K562 (cell line): ENCODE measurements at regions not wholly inside any gene's neighbourhood (a gene's known extent, or its start where the extent isn't known, plus 50 kb on each side); places are given as distances from the start of the nearest gene placed in this dataset.

ENCODE experiments used
- ATAC-seq: fragments of 200-7000 bp; cut with Tn5 transposase; 3 replicates; pipeline ENCODE4 v1.9.1; 2020; ENCODE audit warnings: moderate library complexity
- BruUV-seq: library from RNA; stranded (reverse); fragments of 400-500 nt; replicated peaks from 2 replicates; lab custom pipeline; 2021; lab: Mats Ljungman, UMichigan
- CTCF ChIA-PET: fragments of 300-600 bp; formaldehyde crosslinking; extraction: SDS; loops from one replicate; lab custom pipeline; 2021; ENCODE audit warnings: low intra/inter-chr PET ratio; lab: Yijun Ruan, JAX
- POLR2A ChIA-PET: fragments of 300-600, 350-650 bp; sonication (Branson Sonifier 250); formaldehyde crosslinking; extraction: SDS; loops from one replicate; lab custom pipeline; 2021; ENCODE audit warnings: antibody characterized with exemption, inconsistent platforms; lab: Yijun Ruan, JAX
- DNase-seq, 4 experiments: peaks; one replicate each; pipeline versions ENCODE4 v3.0.0 to v3.0.0-alpha.2; 2011 to 2018; ENCODE audit warnings: low spot score in 3 of 4, mixed read lengths in 3 of 4; ENCODE audit errors: extremely low read depth in 1 of 4
- FAIRE-seq: peaks from 2 replicates; lab custom pipeline; 2011; peaks lifted over from hg19 to GRCh38; lab: Jason Lieb, UNC
- H2AFZ ChIP-seq: 2 replicates; pipeline ENCODE4 v1.6.0; 2011; ENCODE audit warnings: low read depth, low read length, control low read depth, inconsistent platforms
- H3K27ac ChIP-seq: fragments of 200-600 bp; 3 replicates; pipeline ENCODE4 v1.8.0; 2011; ENCODE audit warnings: low read depth, mild to moderate bottlenecking, control low read depth, inconsistent platforms, low read length, moderate library complexity, mixed read lengths; ENCODE audit errors: extremely low read depth
- H3K27me3 ChIP-seq, 2 experiments: fragments of 300-600 bp in 1 of 2; 2 replicates in 1 of 2; 3 replicates in 1 of 2; pipeline versions ENCODE4 v1.6.0 to v1.8.0; 2011; ENCODE audit warnings: inconsistent platforms in 2 of 2, low read length in 2 of 2, mild to moderate bottlenecking in 1 of 2, mixed read lengths in 1 of 2, moderate library complexity in 1 of 2; ENCODE audit not compliant: control insufficient read depth in 2 of 2, insufficient read depth in 2 of 2
- H3K36me3 ChIP-seq: fragments of 300-600 bp; 3 replicates; pipeline ENCODE4 v1.8.0; 2011; ENCODE audit warnings: mild to moderate bottlenecking, low read length, inconsistent platforms; ENCODE audit not compliant: control insufficient read depth, insufficient read depth
- H3K4me1 ChIP-seq, 2 experiments: fragments of 200-600 bp in 1 of 2; replicated peaks in 1 of 2; 2 replicates in 1 of 2; 3 replicates in 1 of 2; pipeline versions ENCODE4 v1.5.1 to v1.8.0; 2011; ENCODE audit warnings: inconsistent platforms in 2 of 2, low read length in 2 of 2, mild to moderate bottlenecking in 1 of 2, mixed read lengths in 1 of 2, moderate library complexity in 1 of 2; ENCODE audit not compliant: control insufficient read depth in 2 of 2, insufficient read depth in 2 of 2
- H3K4me2 ChIP-seq: 2 replicates; pipeline ENCODE4 v1.6.1; 2011; ENCODE audit warnings: low read length, control low read depth, inconsistent platforms, mixed read lengths; ENCODE audit not compliant: insufficient read depth
- H3K4me3 ChIP-seq: fragments of 200-600 bp; sonication (generic), shearing (Covaris generic); 2 replicates; pipeline ENCODE4 v1.5.1; 2016; ENCODE audit warnings: control low read depth, inconsistent platforms
- H3K79me2 ChIP-seq: fragments of 200-600 bp; 3 replicates; pipeline ENCODE4 v1.8.0; 2011; ENCODE audit warnings: low read length, inconsistent platforms; ENCODE audit not compliant: control insufficient read depth, insufficient read depth
- H3K9ac ChIP-seq, 2 experiments: 2 replicates each; pipeline versions ENCODE4 v1.6.0 to v1.6.1; 2011; ENCODE audit warnings: low read depth in 2 of 2, low read length in 2 of 2, control low read depth in 1 of 2, inconsistent platforms in 1 of 2, mild to moderate bottlenecking in 1 of 2, mixed read lengths in 1 of 2; ENCODE audit not compliant: insufficient read depth in 1 of 2
- H3K9me1 ChIP-seq: one replicate; pipeline ENCODE4 v1.6.0; 2011; ENCODE audit warnings: inconsistent platforms, mild to moderate bottlenecking, low read length, moderate library complexity; ENCODE audit not compliant: control insufficient read depth, insufficient read depth
- H3K9me3 ChIP-seq: replicated peaks from 2 replicates; pipeline ENCODE4 v1.5.1; 2011; ENCODE audit warnings: low read depth, low read length, inconsistent platforms; ENCODE audit not compliant: control insufficient read depth, insufficient read depth
- H4K20me1 ChIP-seq: replicated peaks from 2 replicates; pipeline ENCODE4 v1.6.1; 2011; ENCODE audit warnings: low read length, inconsistent platforms, mixed read lengths; ENCODE audit not compliant: control insufficient read depth, insufficient read depth
- GTF2E2 ChIP-seq: fragments of 200-800 bp; sonication (Bioruptor generic); IDR thresholded peaks from 2 replicates; pipeline ENCODE4 v1.6.1; 2016; ENCODE audit warnings: missing genetic modification characterization, missing compliant biosample characterization
- JUN ChIP-seq, 2 experiments: sonication (generic) in 1 of 2; formaldehyde crosslinking in 1 of 2; IDR thresholded peaks; 2 replicates each; pipeline versions ENCODE4 v1.6.1 to v1.8.0; 2012 to 2022; ENCODE audit warnings: borderline replicate concordance in 2 of 2, mild to moderate bottlenecking in 2 of 2, improper control_type of control experiment in 1 of 2, low read depth in 1 of 2, low read length in 1 of 2, missing genetic modification reagents in 1 of 2
- MIER1 ChIP-seq: fragments of 450-650 bp; IDR thresholded peaks from 2 replicates; pipeline ENCODE4 v1.6.1; 2016; ENCODE audit warnings: antibody characterized with exemption, mild to moderate bottlenecking, low read depth
- POLR2H ChIP-seq: IDR thresholded peaks from 2 replicates; pipeline ENCODE4 v1.6.1; 2016; ENCODE audit warnings: missing genetic modification characterization, low read depth, mild to moderate bottlenecking, control low read depth, missing compliant biosample characterization, moderate library complexity
- SIN3A ChIP-seq, 2 experiments: fragments of 150-350 bp in 1 of 2; IDR thresholded peaks; 2 replicates each; pipeline ENCODE4 v1.6.1; 2011 to 2016; ENCODE audit warnings: borderline replicate concordance in 2 of 2, low read depth in 2 of 2, low read length in 2 of 2, mild to moderate bottlenecking in 2 of 2, moderate library complexity in 2 of 2; ENCODE audit not compliant: control insufficient read depth in 1 of 2
- TBP ChIP-seq: optimal IDR thresholded peaks from 2 replicates; pipeline ENCODE3; 2011; ENCODE audit warnings: low read depth, low read length, improper control_type of control experiment
- ZKSCAN8 ChIP-seq: fragments of 200-800 bp; sonication (Bioruptor generic); IDR thresholded peaks from 2 replicates; pipeline ENCODE4 v1.6.1; 2016; ENCODE audit warnings: missing genetic modification characterization, missing compliant biosample characterization
- whole genome bisulfite sequencing: fragments of 100-300 bp; shearing (Covaris generic); methylation state at CpG from one replicate; pipeline ENCODE4 v1.1.6; 2016; ENCODE audit warnings: low coverage, mixed read lengths; ENCODE audit not compliant: insufficient coverage; ENCODE audit errors: missing lambda C conversion rate; 5-methylcytosine and 5-hydroxymethylcytosine counted together
- in situ Hi-C: fragments of 300-500 bp; cut with MboI; formaldehyde crosslinking; loops from 4 replicates; pipeline ENCODE4 v1.15.0; 2018; ENCODE audit warnings: inconsistent platforms, mixed read lengths
- intact Hi-C: fragments of 100-400 bp; cut with micrococcal nuclease; formaldehyde crosslinking; loops from 2 replicates; pipeline ENCODE4 v1.14.2; 2022

DNA sequence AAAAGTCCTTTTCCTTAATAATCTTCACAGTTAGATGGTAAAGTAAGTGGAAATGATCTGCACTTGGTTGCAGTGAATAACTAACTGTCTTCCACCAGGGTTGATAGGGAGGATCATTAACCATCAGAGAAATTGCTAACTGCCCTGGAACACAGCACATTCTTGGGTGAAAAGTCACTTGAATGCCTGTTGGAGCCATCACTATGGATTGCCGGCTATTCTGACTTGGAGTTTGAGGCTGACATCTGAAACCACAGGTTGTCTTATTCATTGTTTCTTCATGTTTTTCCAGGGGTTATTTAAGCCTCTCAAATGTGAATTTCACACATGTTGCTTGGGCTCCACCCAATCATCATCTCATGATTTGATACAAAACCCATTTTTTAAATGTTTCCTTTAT lies 901.4 kb downstream of the MCTP2 start:
- no peak for DNase-seq
- no peaks in the 10 kb centered on the region for H3K36me3 ChIP-seq
- H3K27ac ChIP-seq = no peak overlapping the region
- no peaks in the 10 kb centered on the region for H3K27me3 ChIP-seq
- no peaks in the 10 kb centered on the region for H3K79me2 ChIP-seq
- H4K20me1 ChIP-seq = no peaks in the 10 kb centered on the region
- FAIRE-seq = no peak
- TF ChIP-seq MIER1 = no peak
- TF ChIP-seq POLR2H (tag) = no peak
- no peak for TF ChIP-seq ZKSCAN8 (CRISPR knock-in tag)
- TF ChIP-seq SIN3A (IDR thresholded peaks at IDR 0.05; ENCODE audit: borderline replicate concordance in 2 of 2, control insufficient read depth in 1 of 2, low read depth in 2 of 2, low read length in 2 of 2) = no peak
- TF ChIP-seq GTF2E2 (tag) = no peak
- no peak for TF ChIP-seq TBP
- TF ChIP-seq JUN (IDR thresholded peaks at IDR 0.05; ENCODE audit: borderline replicate concordance, low read depth, low read length) = no peak
- TF ChIP-seq JUN (CRISPR knock-in tag; IDR thresholded peaks at IDR 0.05; ENCODE audit: borderline replicate concordance) = no peak
- H3K9me3 ChIP-seq = no peaks in the 10 kb centered on the region
- in situ Hi-C loops (no loop called here), intact Hi-C loops (no loop called here)
- no peak overlapping the region for H3K9ac ChIP-seq
- no peaks in the 10 kb centered on the region for H3K9me1 ChIP-seq
- no TSS peak for BruUV-seq
- no peak for ATAC-seq
- ChIA-PET POLR2A (no interaction called here), CTCF (no interaction called here)
- no peak overlapping the region for H2AFZ ChIP-seq
- H3K4me1 ChIP-seq = no peaks in the 10 kb centered on the region; a peak in 1 of 5 replicates
- no peak overlapping the region for H3K4me2 ChIP-seq
- no peak overlapping the region for H3K4me3 ChIP-seq
- 64% methylated on average over 1 of the region's 1 CpG for WGBS
